GM21619 (cell line): ENCODE measurements at regions not wholly inside any gene's neighbourhood (a gene's known extent, or its start where the extent isn't known, plus 50 kb on each side); places are given as distances from the start of the nearest gene placed in this dataset.

Experiments used
- ATAC-seq: cut with Tn5 transposase; IDR thresholded peaks from one replicate; pipeline ENCODE4 v1.9.1; 2021; ENCODE audit not compliant: unreplicated experiment

GRCh38 chr12:105832806-105833205 is 305.9 kb downstream of the NUAK1 start:
- no peak for ATAC-seq

- ATAC-seq, result no peak
These were observed 304.3 kb downstream of the NUAK1 start for GRCh38 chr12:105834496-105834895.

GRCh38 chr12:105835580-105836241 is 303.0 kb downstream of the NUAK1 start:
- no peak for ATAC-seq

- ATAC-seq, result no peak
These were observed 302.5 kb downstream of the NUAK1 start for GRCh38 chr12:105836242-105836622.

- ATAC-seq, result no peak
These were observed 299.1 kb downstream of the NUAK1 start for GRCh38 chr12:105839629-105840127.

- no peak for ATAC-seq
These were observed 298.4 kb downstream of the NUAK1 start for GRCh38 chr12:105840384-105840783.

- no peak for ATAC-seq
These were observed 296.9 kb downstream of the NUAK1 start for GRCh38 chr12:105841840-105842239.

GRCh38 chr12:105843561-105843960 is 295.2 kb downstream of the NUAK1 start:
- no peak for ATAC-seq

GRCh38 chr12:105843986-105844760 is 294.6 kb downstream of the NUAK1 start:
- no peak for ATAC-seq

- no peak for ATAC-seq
These were observed 292.4 kb downstream of the NUAK1 start for GRCh38 chr12:105846331-105846730.

- ATAC-seq, result no peak
These were observed 291.7 kb downstream of the NUAK1 start for GRCh38 chr12:105847068-105847467.

- ATAC-seq, result no peak
These were observed 290.5 kb downstream of the NUAK1 start for GRCh38 chr12:105848286-105848685.

- ATAC-seq, result no peak
These were observed 288.4 kb downstream of the NUAK1 start for GRCh38 chr12:105850103-105850968.

- no peak for ATAC-seq
These were observed 286.3 kb downstream of the NUAK1 start for GRCh38 chr12:105852496-105852895.

GRCh38 chr12:105852951-105853350 is 285.8 kb downstream of the NUAK1 start:
- ATAC-seq, result no peak

GRCh38 chr12:105854071-105854470 is 284.7 kb downstream of the NUAK1 start:
- no peak for ATAC-seq

- no peak for ATAC-seq
These were observed 283.2 kb downstream of the NUAK1 start for GRCh38 chr12:105855361-105856047.

GRCh38 chr12:105856048-105856405 is 282.7 kb downstream of the NUAK1 start:
- ATAC-seq, result no peak

GRCh38 chr12:105858981-105859710 is 279.6 kb downstream of the NUAK1 start:
- no peak for ATAC-seq

GRCh38 chr12:105860561-105861207 is 278.1 kb downstream of the NUAK1 start:
- ATAC-seq, result no peak
